HAP-1 (cell line): ENCODE measurements at regions not wholly inside any gene's neighbourhood (a gene's known extent, or its start where the extent isn't known, plus 50 kb on each side); places are given as distances from the start of the nearest gene placed in this dataset.
"Not testable (repeated sequence)": the region's sequence is repeated elsewhere in the genome, so short reads cannot be mapped to it uniquely, and the experiment has no call there.

Experiments used
- DNase-seq, 2 experiments: peaks; one replicate each; pipeline ENCODE4 v3.0.0-alpha.2; 2016 to 2020; ENCODE audit warnings: low spot score in 2 of 2
- H3K27me3 ChIP-seq: fragments of 250-450 bp; sonication (Bioruptor Pico); 2 replicates; pipeline ENCODE4 v1.5.1; 2020; ENCODE audit warnings: low read depth, mild to moderate bottlenecking, moderate library complexity
- H3K36me3 ChIP-seq: fragments of 250-450 bp; sonication (Bioruptor Pico); replicated peaks from 2 replicates; pipeline ENCODE4 v1.5.1; 2020; ENCODE audit warnings: mild to moderate bottlenecking
- H3K4me1 ChIP-seq: fragments of 250-450 bp; sonication (Bioruptor Pico); 2 replicates; pipeline ENCODE4 v1.5.1; 2020; ENCODE audit warnings: mild to moderate bottlenecking
- H3K4me3 ChIP-seq: fragments of 250-450 bp; sonication (Bioruptor Pico); 2 replicates; pipeline ENCODE4 v1.5.1; 2020; ENCODE audit warnings: mild to moderate bottlenecking, moderate library complexity
- H3K9me3 ChIP-seq: fragments of 250-450 bp; sonication (Bioruptor Pico); 2 replicates; pipeline ENCODE4 v1.5.1; 2020; ENCODE audit warnings: mild to moderate bottlenecking, moderate library complexity
- in situ Hi-C: fragments of 300-500 bp; cut with MboI; formaldehyde crosslinking; loops from 3 replicates; pipeline ENCODE4 v1.14.3; 2020; ENCODE audit warnings: low sequenced_read_pairs, inconsistent platforms, mixed read lengths

- in situ Hi-C loops, H3K4me1 ChIP-seq, H3K27me3 ChIP-seq, DNase-seq, H3K4me3 ChIP-seq, H3K9me3 ChIP-seq, H3K36me3 ChIP-seq: not testable (repeated sequence)
These were observed 148.1 kb downstream of the NPIPA7 start for GRCh38 chr16:16526998-16527397.

DNA sequence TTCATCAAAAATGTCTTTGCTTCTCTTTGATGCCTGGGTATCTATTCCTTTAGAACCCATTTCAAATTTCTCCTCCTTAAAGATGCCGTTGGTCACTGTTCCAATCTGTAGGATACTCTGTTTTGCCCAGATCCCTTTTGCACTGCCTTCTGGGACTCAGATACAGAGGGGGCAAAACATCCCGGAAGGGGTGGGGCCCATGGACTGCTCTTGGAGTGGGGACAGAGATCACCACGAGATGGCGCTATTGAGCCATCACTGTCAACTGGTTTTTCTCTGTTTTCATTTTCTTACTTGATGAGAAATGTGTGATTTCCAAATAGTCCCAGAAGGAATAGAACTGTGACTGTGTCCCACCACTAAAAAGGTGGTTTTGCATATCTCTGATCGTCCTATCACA is 151.8 kb downstream of the NPIPA7 start:
- H3K9me3 ChIP-seq, in situ Hi-C loops, DNase-seq, H3K4me3 ChIP-seq, H3K4me1 ChIP-seq, H3K27me3 ChIP-seq, H3K36me3 ChIP-seq: not testable (repeated sequence)

- in situ Hi-C loops, DNase-seq, H3K4me1 ChIP-seq, H3K27me3 ChIP-seq, H3K4me3 ChIP-seq, H3K9me3 ChIP-seq, H3K36me3 ChIP-seq: not testable (repeated sequence)
These were observed 156.6 kb downstream of the NPIPA7 start for GRCh38 chr16:16535565-16535964.

DNA sequence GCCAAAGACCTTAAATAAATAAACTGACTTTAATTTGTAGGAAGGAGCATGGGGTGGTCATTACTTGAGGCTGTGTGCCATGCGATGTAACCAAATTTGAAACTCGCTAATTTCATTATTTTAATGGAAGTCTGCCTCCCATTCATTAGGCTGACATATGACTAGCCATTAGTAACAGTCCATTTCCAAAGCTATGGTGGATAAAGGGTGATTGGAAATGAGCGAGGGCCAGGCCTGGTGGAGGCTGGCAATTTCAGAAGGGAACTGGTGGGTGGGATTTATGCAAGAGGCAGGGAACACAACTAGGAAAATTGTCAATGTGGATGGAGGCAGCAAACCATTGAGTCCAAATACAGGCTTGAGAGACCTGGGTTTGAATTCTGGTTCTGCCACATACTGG is 157.2 kb downstream of the NPIPA7 start:
- H3K36me3 ChIP-seq, H3K27me3 ChIP-seq, DNase-seq, H3K4me3 ChIP-seq, H3K4me1 ChIP-seq, in situ Hi-C loops, H3K9me3 ChIP-seq: not testable (repeated sequence)

GRCh38 chr16:16549710-16550109 is 170.8 kb downstream of the NPIPA7 start:
- H3K36me3 ChIP-seq, in situ Hi-C loops, H3K9me3 ChIP-seq, DNase-seq, H3K27me3 ChIP-seq, H3K4me3 ChIP-seq, H3K4me1 ChIP-seq: not testable (repeated sequence)

GRCh38 chr16:16550824-16551223 is 171.9 kb downstream of the NPIPA7 start:
- in situ Hi-C loops, H3K9me3 ChIP-seq, H3K36me3 ChIP-seq, DNase-seq, H3K4me3 ChIP-seq, H3K27me3 ChIP-seq, H3K4me1 ChIP-seq: not testable (repeated sequence)

- H3K36me3 ChIP-seq, H3K9me3 ChIP-seq, in situ Hi-C loops, H3K4me3 ChIP-seq, H3K4me1 ChIP-seq, DNase-seq, H3K27me3 ChIP-seq: not testable (repeated sequence)
These were observed 173.9 kb downstream of the NPIPA7 start for GRCh38 chr16:16552819-16553340.

DNA sequence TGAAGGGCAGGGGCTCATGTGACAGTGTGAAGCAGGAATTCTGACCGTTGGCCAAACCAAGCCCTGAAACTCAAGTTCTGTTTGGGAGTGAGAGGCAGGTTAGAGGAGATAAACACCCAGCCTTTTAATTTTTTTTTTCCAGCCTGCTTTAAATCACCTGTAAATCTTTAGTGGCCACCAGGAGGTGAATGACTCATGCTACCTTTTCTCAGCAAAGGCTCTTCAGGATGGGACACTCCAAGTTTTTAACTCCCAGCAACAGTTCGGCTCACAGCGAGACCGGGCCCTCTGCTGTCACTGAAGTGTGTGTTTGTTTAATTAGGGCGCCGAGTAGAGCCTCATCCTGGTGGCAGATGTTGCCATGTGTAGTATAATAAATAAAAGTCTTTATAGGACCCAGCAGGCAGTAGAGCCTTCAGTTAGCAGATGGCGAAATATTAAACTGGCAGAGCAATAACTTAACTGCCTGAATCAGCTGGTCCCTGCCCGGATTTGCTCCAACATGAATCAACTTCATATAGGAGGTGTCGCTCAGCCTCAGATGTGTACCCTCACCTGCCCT is 180.3 kb downstream of the NPIPA7 start:
- H3K9me3 ChIP-seq, H3K4me3 ChIP-seq, in situ Hi-C loops, H3K4me1 ChIP-seq, DNase-seq, H3K27me3 ChIP-seq, H3K36me3 ChIP-seq: not testable (repeated sequence)

DNA sequence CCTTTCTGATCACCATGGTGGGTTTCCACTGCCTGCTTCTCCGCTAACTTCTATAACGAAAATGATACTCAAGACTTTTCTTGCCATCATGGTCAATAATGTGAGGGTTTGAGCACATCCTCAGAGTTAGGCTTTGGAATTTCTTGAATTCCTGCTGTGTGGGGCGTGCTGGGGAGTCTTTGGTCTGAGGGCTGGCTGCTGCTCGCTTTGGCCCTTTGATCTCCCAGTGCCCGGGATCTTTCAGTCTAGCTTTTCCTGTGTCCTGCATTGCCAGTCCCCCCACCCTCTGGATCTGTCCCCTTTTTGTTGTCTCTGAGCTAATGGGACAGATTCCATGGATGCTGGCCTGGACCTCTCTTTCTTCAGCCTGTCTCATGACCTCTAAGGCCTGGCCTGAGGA is 182.6 kb downstream of the NPIPA7 start:
- in situ Hi-C loops, H3K4me1 ChIP-seq, H3K36me3 ChIP-seq, H3K9me3 ChIP-seq, H3K27me3 ChIP-seq, DNase-seq, H3K4me3 ChIP-seq: not testable (repeated sequence)

GRCh38 chr16:16563962-16564361 is 185.0 kb downstream of the NPIPA7 start:
- in situ Hi-C loops = not testable (repeated sequence)

GRCh38 chr16:16565326-16565725 is 186.4 kb downstream of the NPIPA7 start:
- H3K4me1 ChIP-seq, H3K4me3 ChIP-seq, H3K9me3 ChIP-seq, H3K36me3 ChIP-seq, in situ Hi-C loops, DNase-seq, H3K27me3 ChIP-seq: not testable (repeated sequence)

More at GRCh38 chr16:16563962-16564361, 185.0 kb downstream of the NPIPA7 start:
- not testable (repeated sequence) for H3K9me3 ChIP-seq, H3K36me3 ChIP-seq, H3K4me3 ChIP-seq, H3K4me1 ChIP-seq, H3K27me3 ChIP-seq, DNase-seq

GRCh38 chr16:16570055-16570454 is 191.1 kb downstream of the NPIPA7 start:
- DNase-seq, H3K4me3 ChIP-seq, in situ Hi-C loops, H3K4me1 ChIP-seq, H3K9me3 ChIP-seq, H3K27me3 ChIP-seq, H3K36me3 ChIP-seq: not testable (repeated sequence)

GRCh38 chr16:16570874-16571273 is 191.9 kb downstream of the NPIPA7 start:
- in situ Hi-C loops, DNase-seq, H3K27me3 ChIP-seq, H3K9me3 ChIP-seq, H3K36me3 ChIP-seq, H3K4me3 ChIP-seq, H3K4me1 ChIP-seq: not testable (repeated sequence)

DNA sequence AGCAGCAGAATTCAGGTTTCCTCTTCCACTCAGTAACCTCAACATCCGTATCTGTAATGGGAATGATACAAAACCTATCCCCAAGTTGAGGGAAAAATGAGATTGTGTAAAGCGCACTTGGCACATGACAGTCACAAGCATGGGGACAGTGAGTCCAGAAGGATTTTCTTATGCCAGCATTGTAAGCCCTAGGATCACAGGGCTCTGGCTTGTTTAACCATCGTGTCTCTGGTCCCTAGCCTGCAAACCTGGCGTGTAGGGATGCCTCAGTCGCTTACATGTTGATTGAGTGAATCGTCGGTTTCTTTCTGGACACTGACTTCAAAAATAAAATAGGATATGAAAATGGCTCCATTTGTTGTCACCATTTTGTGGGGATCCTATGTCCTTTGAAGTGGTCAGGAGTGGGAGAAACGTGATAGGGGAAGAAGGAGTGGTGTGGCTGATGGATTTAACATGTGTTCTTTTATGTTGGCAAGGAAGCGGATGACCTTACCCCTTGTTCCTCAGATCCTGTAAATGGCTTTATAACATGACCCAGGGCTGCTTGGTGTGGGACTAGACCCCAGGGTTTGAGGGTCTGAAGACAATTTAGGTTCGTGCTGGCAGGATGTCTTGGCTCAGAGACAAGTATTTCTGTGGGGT is 193.3 kb downstream of the NPIPA7 start:
- H3K9me3 ChIP-seq, DNase-seq, H3K4me1 ChIP-seq, H3K4me3 ChIP-seq, in situ Hi-C loops, H3K27me3 ChIP-seq, H3K36me3 ChIP-seq: not testable (repeated sequence)

DNA sequence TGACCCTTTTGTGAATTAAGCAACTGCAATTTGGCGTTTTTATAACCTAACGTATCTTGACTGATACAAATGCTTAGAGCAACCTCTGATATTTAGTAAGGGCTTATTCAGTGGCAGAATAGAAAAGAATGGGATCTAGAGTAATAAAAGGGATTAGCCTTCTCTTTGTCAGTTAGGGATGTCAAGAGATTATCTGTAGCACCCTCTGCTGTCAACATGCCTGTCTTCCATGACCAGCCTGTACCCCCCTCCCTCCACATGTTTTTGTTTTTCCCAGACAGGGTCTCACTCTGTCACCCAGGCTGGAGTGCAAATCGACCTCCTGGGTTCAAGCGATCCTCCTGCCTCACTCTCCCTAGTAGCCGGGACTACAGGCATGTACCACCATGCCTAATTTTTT is 198.1 kb downstream of the NPIPA7 start:
- in situ Hi-C loops, H3K9me3 ChIP-seq, H3K27me3 ChIP-seq, H3K36me3 ChIP-seq, DNase-seq, H3K4me1 ChIP-seq, H3K4me3 ChIP-seq: not testable (repeated sequence)
